Fibroblast of skin of abdomen (primary cell): ENCODE measurements at regions not wholly inside any gene's neighbourhood (a gene's known extent, or its start where the extent isn't known, plus 50 kb on each side); places are given as distances from the start of the nearest gene placed in this dataset.
"Not testable (repeated sequence)": the region's sequence is repeated elsewhere in the genome, so short reads cannot be mapped to it uniquely, and the experiment has no call there.

ENCODE experiments used
- DNase-seq: peaks from one replicate; pipeline ENCODE4 v3.0.0-alpha.2; 2013

DNA sequence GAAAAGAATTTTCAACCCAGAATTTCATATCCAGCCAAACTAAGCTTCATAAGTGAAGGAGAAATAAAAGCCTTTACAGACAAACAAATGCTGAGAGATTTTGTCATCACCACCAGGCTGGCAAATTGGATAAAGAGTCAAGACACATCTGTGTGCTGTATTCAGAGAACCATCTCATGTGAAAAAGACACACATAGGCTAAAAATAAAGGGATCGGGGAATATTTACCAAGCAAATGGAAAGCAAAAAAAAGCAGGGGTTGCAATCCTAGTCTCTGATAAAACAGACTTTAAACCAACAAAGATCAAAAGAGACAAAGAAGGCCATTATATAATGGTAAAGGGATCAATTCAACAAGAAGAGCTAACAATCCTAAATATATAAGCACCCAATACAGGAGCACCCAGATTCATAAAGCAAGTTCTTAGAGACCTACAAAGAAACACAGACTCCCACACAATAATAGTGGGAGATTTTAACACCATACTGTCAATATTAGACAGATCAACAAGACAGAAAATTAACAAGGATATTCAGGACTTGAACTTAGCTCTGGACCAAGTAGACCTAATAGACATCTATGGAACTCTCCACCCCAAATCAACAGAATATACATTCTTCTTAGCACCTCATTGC, 55.9 kb upstream of the ACSM6 start:
- not testable (repeated sequence) for DNase-seq

DNA sequence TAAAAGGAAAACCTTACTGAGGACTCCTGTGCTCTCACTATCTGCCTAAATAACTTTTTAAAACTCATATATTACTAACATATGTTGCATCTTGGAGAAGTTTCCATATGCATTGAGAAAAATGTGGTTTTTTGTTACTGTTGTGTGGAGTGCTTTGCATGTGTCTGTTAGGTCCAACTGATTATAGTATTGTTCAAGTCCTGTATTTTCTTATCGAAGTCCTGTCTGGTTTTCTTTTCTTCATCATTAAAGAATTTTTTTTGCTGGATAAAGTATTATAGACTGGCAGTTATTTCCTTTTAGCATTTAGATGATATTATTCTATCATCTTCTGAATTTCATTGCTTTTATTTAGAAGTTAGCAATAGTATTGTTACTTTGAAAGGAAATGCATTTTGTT, 59.5 kb upstream of the ACSM6 start:
- no peak for DNase-seq

DNA sequence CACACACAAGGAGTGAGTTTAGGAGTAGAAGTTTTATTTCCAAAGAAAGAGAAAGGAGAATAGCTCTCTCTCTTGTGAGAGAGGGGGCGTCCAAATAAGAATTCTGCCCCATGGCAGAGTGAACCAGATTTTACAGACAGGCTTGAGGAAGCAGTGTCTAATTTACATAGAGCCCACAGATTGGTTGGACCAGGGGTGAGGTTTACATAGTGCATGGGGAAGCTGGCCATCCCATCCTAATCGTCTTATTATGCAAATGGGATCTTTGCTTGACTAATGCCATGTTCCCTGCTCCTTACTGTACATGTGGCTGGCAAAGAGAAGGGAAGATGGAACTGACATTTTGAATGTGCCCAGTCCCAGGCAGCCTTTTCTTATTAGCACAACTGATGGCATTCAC, 60.0 kb upstream of the ACSM6 start:
- no peak for DNase-seq

DNA sequence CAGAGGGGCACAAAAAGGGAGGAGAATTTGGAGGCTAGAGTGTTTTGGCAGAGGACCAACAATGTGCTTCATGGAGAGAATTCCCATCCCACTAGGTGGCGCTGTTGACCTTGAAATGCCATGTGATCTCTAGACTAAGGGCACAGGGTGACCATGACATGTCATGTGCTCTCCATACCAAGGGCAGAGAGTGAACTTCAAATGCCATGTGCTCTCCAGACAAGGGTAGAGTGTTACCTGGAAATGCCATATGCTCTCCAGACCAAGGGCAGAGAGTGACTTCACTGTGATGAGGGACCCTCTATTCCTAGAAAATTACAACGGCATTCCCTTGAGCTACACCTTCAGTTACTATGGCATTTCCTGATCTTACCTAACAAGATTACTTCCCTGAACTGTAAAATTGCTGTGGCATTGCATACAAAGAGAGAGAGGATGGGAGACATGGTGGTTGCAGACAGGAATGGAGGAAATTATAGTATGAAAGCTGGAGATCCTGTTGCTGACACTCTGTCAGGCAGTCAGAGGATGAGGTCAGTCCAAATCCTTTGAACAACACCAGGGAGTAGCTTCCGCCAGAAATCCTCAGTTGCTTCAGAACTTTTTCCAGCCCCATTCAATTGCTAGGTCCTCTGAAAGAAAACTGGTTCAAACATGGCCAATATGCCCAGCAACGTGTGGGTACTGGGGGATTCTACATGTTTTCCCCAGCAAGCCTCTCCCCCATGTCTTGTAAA, 60.9 kb upstream of the ACSM6 start:
- DNase-seq: peak; percentile 54

DNA sequence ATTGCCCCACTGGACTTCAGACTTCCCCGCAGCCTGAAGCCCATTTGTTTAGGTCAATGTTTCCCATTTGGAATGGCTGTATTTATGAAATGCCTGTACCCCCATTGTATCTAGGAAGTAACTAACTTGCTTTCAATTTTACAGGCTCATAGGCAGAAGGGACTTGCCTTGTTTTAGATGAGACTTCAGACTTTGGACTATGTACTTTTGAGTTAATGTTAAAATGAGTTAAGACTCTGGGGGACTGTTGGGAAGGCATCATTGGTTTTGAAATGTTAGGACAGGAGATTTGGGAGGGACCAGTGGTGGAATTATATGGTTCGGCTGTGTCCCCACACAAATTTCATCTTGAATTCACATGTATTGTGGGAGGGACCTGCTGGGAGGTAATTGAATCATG, 61.1 kb upstream of the CYP2C8 start:
- not testable (repeated sequence) for DNase-seq

DNA sequence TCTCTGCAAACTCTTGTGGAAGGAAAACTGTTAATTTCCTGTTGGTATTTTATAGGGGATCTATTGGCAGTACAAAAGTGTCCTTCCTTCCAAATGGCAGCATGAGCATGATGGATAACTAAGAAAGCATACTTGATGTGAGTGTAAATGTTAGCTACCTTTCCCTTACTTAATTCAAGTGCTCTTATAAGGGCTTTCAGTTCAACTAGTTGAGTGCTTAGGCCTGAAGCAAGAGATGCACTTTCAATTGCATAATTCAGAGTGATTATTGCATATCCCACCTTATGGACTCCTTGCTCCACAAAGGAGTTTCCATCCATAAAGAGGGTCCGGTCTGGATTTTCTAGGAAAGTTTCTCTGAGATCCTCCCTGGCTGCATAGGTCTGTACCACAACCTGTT, 56.3 kb upstream of the CYP2C8 start:
- DNase-seq: no peak

DNA sequence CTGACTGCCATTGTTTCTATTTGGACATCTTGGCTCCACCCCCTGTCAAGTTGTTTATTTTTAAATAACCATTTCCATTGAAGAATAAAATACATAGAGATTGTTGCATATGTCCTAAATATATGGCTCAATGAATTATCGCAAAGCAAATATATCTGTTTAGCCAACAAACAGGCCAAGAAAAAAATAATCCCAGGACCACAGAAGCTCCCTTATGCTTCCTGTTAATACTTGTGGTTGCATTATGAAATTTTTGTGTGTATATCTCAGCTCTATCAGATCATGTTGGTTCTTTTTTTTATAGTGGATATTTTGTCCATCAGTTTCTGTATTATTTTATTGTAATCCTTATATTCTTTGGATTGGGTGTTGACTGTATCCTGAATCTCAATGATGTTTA, 53.4 kb upstream of the CYP2C8 start:
- DNase-seq: no peak

DNA sequence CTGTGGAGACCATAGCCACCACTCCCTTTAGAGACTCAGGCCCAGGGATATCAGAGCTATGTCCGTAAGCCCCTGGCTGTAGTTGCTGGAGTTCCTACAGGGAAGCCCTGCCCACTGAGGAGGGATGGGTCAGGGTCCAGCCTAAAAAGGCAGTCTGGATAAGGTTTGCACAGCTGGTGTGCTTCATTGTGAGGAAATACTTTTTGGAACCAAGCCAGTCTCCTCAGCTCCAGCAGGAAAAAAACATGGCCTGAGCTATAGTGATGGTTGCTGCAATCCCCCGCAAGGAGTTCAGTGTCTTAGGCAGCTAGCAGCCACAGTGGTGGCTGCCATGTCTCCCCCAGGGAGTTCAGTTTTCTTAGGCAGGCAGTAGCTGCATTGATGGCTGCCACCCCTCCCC, 52.6 kb upstream of the CYP2C8 start:
- DNase-seq: no peak
